Effector CD8-positive, alpha-beta T cell (primary cell): ENCODE measurements at regions not wholly inside any gene's neighbourhood (a gene's known extent, or its start where the extent isn't known, plus 50 kb on each side); places are given as distances from the start of the nearest gene placed in this dataset.
"Not testable (repeated sequence)": the region's sequence is repeated elsewhere in the genome, so short reads cannot be mapped to it uniquely, and the experiment has no call there.

ENCODE experiments used
- DNase-seq: peaks from one replicate; lab custom pipeline; 2025; lab: John Stamatoyannopoulos, UW

DNA sequence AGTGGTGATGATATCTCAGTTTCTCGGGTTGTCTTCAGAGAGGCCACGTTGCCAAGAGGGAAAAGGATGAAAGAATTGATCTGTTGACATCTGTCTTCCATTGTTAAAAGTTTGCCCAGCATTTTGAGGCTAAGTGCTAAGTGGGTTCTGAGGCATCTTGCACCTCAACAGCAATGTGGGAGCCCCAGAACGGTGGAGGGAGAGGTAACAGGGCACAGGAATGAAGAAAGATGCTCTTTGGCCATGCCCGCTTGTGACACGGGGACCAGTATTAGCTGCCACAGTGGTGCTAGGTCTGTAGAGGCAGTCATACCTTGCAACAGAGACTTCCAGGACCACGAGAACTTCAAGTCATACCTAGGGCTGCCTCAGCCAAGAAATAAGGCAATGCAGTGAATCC lies 106.6 kb upstream of the NUPR2 start:
- no peak for DNase-seq

DNA sequence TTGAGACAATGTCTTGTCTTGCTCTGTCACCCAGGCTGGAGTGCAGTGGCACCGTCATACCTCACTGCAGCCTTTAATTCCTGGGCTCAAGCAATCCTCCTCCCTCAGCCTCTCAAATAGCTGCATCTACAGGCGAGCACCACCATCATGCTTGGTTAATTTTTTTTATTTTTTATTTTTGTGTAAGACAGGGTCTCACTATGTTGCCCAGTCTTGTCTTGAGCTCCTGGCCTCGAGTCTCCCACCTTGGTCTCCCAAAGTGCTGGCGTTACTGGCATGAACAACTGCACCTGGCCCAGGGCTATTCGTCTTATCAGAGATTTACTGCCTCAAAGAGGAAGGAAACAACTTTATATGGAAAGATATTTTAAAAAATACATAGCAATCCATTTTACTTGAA lies 102.8 kb upstream of the NUPR2 start:
- no peak for DNase-seq

DNA sequence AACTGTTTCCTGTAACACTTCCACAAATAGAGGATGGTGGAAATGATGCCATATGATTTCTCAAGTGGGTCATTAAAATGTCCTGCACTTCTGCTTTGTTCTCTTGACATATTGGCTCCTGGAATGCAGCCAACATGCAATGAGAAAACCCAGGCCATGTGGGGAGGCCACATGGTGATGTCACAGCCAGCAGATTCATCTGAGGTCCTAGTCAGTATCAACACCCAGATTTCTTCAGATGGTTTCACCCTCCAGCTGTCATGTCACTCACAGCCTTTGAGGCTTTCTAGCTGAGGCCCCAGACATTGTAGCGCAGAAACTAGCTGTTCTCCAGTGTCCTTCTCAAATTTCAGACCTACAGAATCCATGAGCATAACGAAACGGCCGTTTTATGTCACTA lies 102.3 kb upstream of the NUPR2 start:
- DNase-seq: no peak

DNA sequence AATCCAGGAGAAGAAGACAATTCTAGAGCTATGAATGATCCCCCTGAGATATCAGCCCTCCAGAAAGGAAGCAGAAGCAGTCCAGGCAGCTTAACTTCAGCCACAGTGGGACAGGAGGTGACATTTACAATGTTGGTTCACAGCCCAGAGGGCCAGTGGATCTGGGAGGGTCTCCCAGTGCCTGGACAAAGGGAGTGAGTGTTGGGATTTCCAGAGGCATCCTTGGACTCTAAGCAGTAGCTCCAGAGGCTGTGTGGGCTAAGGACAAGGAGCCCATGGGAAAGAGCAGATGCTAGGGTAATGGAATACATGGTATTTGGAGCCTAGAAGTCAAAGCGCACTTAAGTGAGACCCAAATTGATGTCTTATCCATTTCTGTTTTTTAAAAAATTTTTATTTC lies 97.4 kb upstream of the NUPR2 start:
- DNase-seq: no peak

DNA sequence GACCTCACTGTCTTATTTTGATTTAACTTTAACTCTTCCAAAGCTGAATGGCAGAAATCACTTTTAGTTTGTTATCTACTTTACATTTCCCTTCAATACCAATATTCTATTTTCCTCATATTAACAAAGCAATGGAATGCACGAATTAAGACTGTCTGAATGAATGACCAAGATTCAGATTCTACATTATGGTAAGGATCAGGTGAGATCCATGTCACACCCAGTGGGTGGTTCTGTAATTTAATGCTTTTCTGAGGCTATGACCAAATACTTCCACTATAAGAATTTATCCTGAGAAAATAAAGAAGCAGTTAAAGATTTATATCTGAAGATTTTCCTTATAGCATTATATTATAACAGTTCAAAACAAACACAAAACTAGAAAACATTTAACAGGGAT lies 90.2 kb upstream of the NUPR2 start:
- no peak for DNase-seq

DNA sequence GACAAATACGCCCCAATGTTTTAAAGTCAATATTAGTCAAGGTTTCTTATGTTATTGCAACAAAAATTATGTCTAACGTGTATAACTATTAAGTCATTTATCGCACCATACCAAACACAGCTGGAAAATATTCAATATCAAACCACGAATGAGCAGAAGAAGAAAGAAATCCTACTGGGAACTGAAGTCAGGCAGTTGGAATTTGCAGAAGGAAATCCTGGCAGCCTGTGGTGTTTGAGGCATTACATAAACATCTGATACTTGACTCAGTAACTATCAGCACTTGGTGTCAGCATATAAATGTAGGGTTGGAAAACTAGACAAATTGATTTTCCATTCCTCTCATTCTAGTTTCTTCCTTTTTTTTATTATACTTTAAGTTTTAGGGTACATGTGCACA lies 83.4 kb upstream of the NUPR2 start:
- DNase-seq: no peak

DNA sequence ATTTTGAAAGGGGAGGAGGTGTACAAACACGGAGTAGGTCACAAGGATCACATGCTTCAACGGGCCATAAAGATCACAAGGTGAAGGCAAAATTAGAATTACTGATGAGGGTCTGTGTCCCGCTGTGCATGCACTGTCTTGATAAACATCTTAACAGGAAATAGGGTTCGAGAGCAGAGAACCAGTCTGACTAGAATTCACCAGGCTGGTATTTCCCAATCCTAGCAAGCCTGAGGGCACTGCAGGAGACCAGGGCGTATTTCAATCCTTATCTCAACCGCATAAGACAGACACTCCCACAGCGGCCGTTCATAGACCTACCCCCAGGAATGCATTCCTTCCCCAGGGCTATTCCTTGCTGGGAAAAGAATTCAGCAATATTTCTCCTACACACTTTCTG lies 80.0 kb upstream of the NUPR2 start:
- DNase-seq: not testable (repeated sequence)

DNA sequence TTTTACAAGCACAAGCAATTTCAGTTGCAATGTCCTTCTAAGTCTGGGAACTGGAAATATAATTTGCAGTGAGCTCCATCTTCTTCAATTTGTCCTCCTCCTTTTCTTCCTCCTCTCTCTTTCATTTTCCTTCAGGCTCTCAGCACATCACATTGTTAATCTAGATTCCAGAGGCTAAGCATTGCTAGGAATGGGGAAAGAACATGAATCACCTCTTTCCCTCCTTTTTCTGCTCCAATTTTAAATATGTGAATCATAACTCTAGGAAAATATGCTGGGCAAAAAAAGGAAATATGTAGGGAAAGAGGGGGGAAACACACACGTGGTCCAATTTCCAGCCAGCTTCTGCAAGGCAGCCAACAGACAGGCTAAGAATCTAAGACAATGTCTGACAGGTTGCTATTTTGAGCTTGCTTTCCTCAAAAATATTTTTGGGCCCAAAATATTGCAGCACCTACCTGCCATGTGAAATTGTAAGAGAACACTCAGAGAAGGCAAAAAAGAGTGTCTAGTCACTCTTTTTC lies 72.7 kb upstream of the NUPR2 start:
- DNase-seq: no peak

DNA sequence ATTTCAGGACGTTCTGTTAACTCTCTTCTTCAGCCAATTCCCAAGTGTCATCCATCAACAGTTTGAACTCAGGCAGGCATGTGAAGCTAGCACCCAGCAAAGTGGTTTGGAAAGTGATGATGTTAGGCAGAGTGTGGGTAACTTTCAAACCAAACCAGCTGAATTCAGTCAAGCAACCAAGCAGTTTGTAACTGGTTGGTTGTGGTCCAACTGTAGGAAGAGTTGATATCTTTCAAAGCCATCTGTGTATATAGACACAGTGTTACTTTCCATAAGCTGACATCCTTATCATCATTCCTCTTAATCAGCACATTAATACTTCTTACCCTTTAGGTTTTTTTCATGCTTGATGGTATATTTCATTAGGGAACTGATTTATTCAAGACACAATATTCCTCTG lies 72.2 kb upstream of the NUPR2 start:
- no peak for DNase-seq

DNA sequence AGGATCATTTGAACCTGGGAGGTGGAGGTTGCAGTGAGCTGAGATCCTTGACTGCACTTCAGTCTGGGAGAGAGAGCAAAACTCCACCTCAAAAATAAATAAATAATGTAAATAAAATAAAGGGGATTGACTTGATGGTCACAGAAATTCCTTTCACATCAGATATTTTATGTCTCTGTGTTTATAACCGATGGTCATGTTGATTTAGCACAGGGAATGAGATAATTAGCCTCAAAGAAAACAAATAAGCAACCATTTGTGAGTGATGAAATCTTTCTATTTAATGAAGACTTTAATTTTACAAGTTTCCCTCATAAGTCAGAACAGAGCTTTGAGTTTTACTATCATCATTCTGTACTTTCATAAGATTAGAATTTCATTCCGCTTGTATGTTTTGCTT lies 64.8 kb upstream of the NUPR2 start:
- no peak for DNase-seq

DNA sequence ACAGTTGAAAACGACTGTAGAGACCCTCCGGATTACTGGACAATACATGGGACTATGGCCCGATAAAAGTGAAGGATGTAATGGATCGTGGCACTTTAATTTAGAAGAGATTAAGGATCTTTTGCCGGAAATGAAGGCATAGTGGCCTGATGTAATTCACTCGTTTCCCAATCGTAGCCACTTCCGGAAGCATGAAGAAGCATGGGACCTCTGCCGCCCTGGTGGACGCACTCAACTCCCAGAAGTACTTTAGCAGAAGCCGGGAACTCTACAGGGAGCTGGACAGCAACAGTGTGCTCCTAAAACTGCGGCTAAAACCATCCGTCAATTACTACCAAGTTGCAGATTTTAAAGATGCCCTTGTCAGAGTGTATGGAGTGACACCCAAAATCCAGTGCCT lies 59.6 kb upstream of the NUPR2 start:
- DNase-seq: no peak

DNA sequence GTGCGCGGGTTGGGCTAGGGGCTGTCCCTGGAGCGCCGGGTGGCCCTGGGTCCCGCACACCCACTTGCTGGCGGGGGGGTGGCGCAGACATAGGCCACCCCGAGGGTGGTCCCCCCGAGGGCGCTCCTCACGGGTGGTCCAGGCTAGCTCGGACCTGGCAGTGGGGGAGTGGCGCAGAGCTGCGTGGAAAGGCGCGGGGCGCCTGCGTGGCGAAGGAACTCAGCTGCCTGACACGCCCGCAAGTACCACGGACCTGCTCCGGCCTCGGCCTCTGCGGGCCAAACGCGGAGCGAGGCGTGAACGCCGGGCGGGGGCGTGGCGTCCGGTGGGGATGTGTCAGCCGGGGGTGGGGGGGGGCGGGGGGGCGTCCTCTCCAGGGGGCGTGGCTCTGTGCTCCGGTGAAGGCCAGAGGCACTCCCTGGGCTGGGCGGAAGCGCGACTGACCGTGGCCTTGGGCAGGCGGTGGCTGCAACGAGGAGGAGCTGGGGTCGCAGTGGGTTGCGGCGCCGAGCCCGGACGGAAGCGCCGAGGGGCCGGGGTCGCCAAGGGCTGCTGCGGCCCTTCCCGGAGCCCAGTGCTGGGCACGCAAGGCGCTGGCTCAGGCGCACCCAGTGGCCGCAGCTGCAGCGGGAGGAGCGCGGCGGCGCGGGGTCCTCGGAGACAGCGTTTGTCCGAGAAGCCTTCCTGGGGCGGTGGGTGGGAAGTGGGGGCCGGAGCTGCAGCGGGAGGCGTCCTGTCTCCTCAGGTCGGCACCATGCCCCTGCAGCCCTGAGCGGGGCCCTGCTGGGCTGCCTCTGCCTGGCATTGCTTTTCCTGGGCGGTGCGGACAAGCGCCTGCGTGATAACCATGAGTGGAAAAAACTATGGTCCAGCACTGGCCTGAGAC lies 58.9 kb upstream of the NUPR2 start:
- no peak for DNase-seq

DNA sequence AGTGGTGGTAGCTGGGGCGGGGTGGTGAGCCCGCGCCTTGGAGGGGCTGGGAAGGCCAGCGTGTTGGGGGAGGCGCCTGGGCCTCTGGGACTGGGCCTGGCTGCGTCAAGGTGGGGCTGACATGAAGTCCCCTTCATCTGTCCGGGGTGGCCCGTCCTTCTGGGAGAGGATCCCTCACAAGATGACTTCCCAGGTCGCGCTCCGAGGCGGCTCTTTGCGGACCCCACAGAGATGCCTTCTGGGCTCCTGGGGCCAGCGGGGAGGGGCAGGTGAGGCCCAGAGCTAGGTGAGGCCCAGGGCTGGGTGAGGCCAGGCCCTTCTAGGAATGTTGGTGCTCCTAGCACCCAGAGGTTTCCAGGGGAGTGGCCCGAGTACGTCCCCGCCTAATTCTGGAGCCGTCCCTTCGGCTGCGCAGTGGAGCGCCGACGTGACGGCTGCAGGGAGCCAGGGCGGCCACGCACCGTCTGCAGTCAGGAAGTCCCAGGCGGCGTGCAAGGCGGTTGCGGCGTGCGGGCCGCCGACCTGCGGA lies 58.2 kb upstream of the NUPR2 start:
- no peak for DNase-seq
